Caki2 (cell line): ENCODE measurements at regions not wholly inside any gene's neighbourhood (a gene's known extent, or its start where the extent isn't known, plus 50 kb on each side); places are given as distances from the start of the nearest gene placed in this dataset.
"Not testable (repeated sequence)": the region's sequence is repeated elsewhere in the genome, so short reads cannot be mapped to it uniquely, and the experiment has no call there.

Experiments used
- DNase-seq: peaks from one replicate; pipeline ENCODE4 v3.0.0-alpha.2; 2015; ENCODE audit warnings: low read depth
- in situ Hi-C: cut with HindIII; loops from 2 replicates; pipeline ENCODE4 v1.10.0; 2016; ENCODE audit warnings: low sequenced_read_pairs, low pct_unique_long_range_greater_than_20kb, mixed read lengths

- in situ Hi-C loops: no loop called here
- no peak for DNase-seq
Measured at GRCh38 chr7:106504645-106505044, 156.3 kb downstream of the CCDC71L start.

DNA sequence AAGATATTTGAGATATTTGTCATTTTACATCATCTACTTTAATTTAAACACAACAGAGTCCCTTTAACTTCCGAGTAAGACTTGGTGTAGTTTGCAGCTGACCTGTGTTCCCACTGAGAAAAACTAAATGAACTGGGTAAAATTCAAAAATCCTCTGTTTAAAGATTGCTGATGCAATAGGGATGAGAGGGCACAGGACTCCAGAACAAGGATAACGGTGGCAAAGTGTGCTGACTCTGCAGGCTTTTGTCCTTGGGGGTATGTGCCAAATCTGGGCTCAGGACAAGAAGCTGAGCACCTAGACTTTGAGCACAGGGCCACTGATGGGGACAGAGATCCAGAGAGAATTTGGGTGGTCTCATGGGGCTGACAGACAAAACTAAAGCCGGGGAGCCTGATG is 156.8 kb downstream of the CCDC71L start:
- in situ Hi-C loops: no loop called here
- DNase-seq: no peak

GRCh38 chr7:106503626-106504025 is 157.3 kb downstream of the CCDC71L start:
- DNase-seq: no peak
- in situ Hi-C loops: no loop called here

GRCh38 chr7:106501605-106502580 is 159.1 kb downstream of the CCDC71L start:
- in situ Hi-C loops: no loop called here
- DNase-seq: no peak

DNA sequence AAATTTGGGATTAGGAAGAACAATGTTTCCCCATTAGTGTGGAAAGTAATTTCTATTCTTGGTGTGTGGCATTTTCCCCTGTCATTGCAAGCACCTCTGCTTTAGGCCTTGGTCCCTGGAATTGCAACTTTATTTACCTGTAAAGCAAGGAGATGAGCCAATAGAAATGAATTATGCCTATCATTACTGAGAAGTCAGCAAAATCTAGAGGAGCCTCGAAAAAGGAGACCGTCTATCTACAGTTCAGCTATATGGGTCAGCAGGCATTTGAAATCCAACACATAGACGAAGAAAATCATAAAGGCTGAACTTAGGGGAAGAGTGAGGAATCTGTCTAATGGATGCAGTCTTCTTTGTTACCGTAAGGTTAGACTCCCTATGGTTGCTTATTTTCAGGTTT is 161.1 kb downstream of the CCDC71L start:
- DNase-seq: no peak
- in situ Hi-C loops: no loop called here

DNA sequence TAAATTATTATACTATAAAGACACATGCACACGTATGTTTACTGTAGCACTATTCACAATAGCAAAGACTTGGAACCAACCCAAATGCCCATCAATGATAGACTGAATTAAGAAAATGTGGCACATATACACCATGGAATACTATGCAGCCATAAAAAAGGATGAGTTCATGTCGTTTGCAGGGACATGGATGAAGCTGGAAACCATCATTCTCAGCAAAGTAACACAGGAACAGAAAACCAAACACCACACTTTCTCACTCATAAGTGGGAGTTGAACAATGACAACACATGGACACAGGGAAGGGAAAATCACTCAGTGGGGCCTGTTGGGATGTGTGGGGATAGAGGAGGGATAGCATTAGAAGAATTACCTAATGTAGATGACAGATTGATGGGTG is 163.0 kb downstream of the CCDC71L start:
- DNase-seq, in situ Hi-C loops: not testable (repeated sequence)

- no peak for DNase-seq
- in situ Hi-C loops: no loop called here
Measured at GRCh38 chr7:106493041-106493731, 167.8 kb downstream of the CCDC71L start.

- in situ Hi-C loops: no loop called here
- no peak for DNase-seq
Measured at GRCh38 chr7:106488465-106488864, 172.5 kb downstream of the CCDC71L start.

GRCh38 chr7:106487892-106488291 is 173.1 kb downstream of the CCDC71L start:
- in situ Hi-C loops: no loop called here
- DNase-seq: no peak

- in situ Hi-C loops: no loop called here
- DNase-seq: peak; percentile 82
Measured at GRCh38 chr7:106486331-106486730, 174.6 kb downstream of the CCDC71L start.

DNA sequence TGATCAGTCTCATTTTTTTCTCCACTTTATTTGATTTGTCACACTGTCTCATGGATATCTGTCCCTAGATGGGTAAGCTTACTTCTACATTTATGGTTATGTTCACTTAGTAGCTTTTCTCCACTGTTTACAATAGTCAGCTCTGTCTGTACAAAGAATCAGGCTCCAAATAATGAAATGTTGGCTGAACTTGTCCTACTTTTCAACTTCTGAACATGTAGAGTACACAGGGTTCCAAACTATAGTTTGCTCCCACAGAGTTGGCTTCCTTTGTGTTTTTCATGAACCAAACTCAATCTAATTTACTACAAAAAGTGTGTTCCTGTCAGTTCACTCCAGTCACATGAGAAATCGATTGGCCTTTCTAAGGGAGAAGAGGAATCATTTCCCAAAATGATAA is 175.0 kb downstream of the CCDC71L start:
- in situ Hi-C loops: no loop called here

GRCh38 chr7:106485031-106485551 is 175.9 kb downstream of the CCDC71L start:
- DNase-seq: peak; percentile 83
- in situ Hi-C loops: no loop called here

More for the DNA sequence above, 175.0 kb downstream of the CCDC71L start:
- no peak for DNase-seq

DNA sequence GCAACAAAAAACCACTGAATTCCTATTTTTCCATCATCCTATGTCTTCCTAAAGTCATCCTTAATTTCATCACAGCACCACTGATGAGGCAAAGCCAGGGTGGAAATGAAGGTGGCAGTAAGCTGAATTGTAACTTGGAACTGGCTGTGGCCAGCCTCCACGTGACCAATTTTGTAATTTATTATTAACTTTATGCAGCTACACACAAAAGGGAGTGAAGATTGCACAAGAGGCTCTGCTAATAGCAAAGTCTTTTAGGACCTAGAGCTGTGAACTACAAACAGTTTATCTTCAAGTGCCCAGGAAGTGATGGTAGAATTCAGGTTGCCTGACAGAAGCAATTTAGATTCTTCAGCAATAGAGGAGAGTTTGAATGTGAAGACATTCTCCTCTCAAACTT is 176.4 kb downstream of the CCDC71L start:
- peak; percentile 67 for DNase-seq
- in situ Hi-C loops: no loop called here

- no peak for DNase-seq
- in situ Hi-C loops: no loop called here
Measured at GRCh38 chr7:106482091-106482490, 178.9 kb downstream of the CCDC71L start.

DNA sequence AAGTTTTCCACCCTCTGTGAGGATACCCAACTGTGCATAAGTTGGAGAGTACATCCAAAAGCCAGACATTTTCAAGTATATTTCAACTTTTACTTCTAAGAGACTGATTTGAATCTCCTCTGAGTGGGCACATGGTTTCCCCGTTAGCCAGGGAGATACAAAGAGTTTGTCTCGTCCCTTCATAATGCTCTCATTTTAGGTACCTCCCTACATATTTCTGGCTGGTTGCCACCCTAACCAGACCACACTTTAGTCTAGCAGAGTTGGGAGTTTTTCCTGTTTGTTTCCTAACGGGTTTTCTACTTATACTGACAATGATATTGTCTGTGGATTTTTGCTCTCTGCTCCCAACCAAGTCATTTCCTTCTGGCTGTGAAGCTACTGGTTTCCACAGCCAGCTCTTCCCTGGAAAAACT is 180.3 kb downstream of the CCDC71L start:
- DNase-seq: no peak
- in situ Hi-C loops: no loop called here

DNA sequence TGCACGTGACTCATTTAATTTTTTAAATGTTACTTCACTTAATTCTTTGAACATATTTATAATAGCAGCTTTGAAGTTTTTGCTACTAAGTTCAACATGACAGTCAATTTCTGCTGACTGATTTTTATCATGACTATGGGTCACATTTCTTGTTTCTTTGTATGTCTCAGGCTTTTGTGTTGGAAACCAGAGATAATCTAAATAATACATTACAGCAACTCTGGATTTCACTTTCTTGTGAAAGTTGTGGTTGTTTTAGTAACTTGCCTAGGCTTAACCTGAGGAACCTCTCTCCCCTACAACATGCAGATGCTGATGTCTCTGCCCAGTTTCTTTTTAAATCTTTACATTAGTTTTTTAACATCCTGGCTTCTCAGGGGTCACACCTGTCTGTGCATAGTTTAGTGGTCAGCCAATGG is 180.8 kb downstream of the CCDC71L start:
- DNase-seq: no peak
- in situ Hi-C loops: no loop called here

- in situ Hi-C loops: no loop called here
- DNase-seq: no peak
Measured at GRCh38 chr7:106476751-106477150, 184.2 kb downstream of the CCDC71L start.

DNA sequence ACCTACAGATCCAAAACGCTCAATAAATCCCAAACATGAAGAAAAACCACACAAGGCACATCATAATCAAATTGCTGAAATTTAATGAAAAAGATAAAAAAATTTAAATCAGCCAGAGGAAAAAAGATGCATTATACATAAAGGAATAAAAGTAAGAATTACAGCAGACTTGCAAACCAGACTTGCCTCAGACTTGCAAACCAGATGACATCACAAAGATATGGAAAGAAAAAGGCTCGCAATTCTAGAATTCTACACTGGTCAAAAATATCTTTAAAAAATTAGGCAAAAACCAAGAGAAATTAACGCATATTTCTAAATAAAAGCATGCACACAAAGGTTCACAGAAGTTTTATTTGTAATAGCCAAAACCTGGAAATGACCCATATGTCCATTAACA is 188.0 kb upstream of the NAMPT start:
- no peak for DNase-seq
- in situ Hi-C loops: no loop called here
